ENCODE measurements at regions not wholly inside any gene's neighbourhood (a gene's known extent, or its start where the extent isn't known, plus 50 kb on each side); places are given as distances from the start of the nearest gene placed in this dataset.

DNA sequence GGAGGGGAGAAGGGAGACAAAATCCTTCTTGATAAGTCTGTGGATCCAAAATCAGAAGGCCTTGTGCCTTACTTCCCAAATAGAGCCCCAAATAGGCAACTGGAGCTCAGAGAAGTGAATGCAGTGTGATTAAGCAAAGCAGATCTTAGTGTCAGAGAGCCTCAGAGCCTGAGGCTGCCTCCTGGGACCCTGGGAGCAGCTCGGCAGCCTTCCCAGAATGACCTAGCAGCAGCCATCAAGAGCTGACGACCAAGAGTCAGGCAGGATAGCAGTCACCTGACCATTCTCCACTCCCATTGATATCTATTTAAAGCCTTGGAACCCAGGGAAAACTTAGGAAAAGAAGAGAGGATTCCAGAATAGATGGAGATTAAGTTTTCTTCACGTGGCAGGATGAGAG is 78.0 kb upstream of the SMYD2 start:
- Mint-ChIP-seq H3K4me1 (no peaks in the 10 kb centered on the region), H3K27me3 (peaks cover 8% of the 10 kb centered on the region), H3K4me3 (no peak overlapping the region), H3K27ac (no peak overlapping the region), H3K9me3 (no peaks in the 10 kb centered on the region), H3K36me3 (ENCODE audit: low read depth) (no peaks in the 10 kb centered on the region)
- DNase-seq, result no peak
- intact Hi-C loops (cut with micrococcal nuclease), result no loop called here
- POLR2A ChIA-PET, result no interaction called here
- no peak for TF ChIP-seq CTCF (IDR thresholded peaks at IDR 0.05)
- CTCF ChIA-PET, result interaction anchor here (1.1 kb wide), 1 partner anchor 11 kb away, joined by 3 read pairs; no protein-coding TSS in a partner anchor
- ATAC-seq (ENCODE audit: low read depth), result no peak

GRCh38 chr1:214205053-214205452 is 75.9 kb upstream of the SMYD2 start:
- intact Hi-C loops (cut with micrococcal nuclease), result no loop called here
- Mint-ChIP-seq H3K27me3 (peaks cover 4% of the 10 kb centered on the region), H3K4me1 (no peaks in the 10 kb centered on the region), H3K27ac (no peak overlapping the region), H3K4me3 (no peak overlapping the region), H3K36me3 (ENCODE audit: low read depth) (no peaks in the 10 kb centered on the region), H3K9me3 (no peaks in the 10 kb centered on the region)
- POLR2A ChIA-PET, result no interaction called here
- no peak for TF ChIP-seq CTCF (IDR thresholded peaks at IDR 0.05)
- ATAC-seq (ENCODE audit: low read depth) (no peak), DNase-seq (no peak)
- CTCF ChIA-PET, result no interaction called here

- Mint-ChIP-seq H3K4me1 (no peaks in the 10 kb centered on the region), H3K27ac (no peak overlapping the region), H3K9me3 (no peaks in the 10 kb centered on the region), H3K4me3 (no peak overlapping the region), H3K36me3 (ENCODE audit: low read depth) (no peaks in the 10 kb centered on the region), H3K27me3 (peaks cover 4% of the 10 kb centered on the region)
- POLR2A ChIA-PET, result no interaction called here
- intact Hi-C loops (cut with micrococcal nuclease), result no loop called here
- ATAC-seq (ENCODE audit: low read depth), result no peak
- TF ChIP-seq CTCF (IDR thresholded peaks at IDR 0.05), result no peak
- DNase-seq, result no peak
- CTCF ChIA-PET, result no interaction called here
Measured at GRCh38 chr1:214208460-214208859, 72.5 kb upstream of the SMYD2 start.

DNA sequence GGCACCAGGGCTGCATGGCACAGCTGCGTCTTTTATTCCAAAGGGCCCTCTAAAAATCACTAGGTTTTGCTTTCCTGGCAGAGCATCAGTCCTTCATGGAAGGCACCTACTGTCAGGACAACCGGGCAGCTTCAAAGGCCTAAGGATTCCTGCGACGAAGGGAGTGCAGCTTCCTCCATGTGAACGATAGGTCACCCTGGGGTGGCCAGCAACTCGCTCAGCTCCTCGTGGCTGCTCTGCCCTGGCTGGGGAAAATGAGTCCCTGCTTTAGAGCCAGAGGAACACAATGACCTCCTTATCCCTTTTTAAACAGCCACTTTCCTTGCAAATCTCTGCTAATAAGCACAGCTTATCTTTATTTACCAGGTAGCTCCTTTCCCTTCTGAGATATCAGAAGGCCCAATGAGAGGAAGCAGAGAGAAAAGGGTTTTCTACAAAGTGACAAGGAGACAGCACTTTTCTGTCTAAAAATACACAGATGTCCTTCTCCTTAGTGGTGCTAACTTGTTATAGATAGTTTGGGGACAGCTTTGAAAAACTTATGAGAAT is 71.6 kb upstream of the SMYD2 start:
- DNase-seq (no peak), ATAC-seq (ENCODE audit: low read depth) (no peak)
- Mint-ChIP-seq H3K4me3 (no peak overlapping the region), H3K9me3 (no peaks in the 10 kb centered on the region), H3K4me1 (peaks cover 3% of the 10 kb centered on the region), H3K27me3 (peaks cover 4% of the 10 kb centered on the region), H3K27ac (no peak overlapping the region), H3K36me3 (ENCODE audit: low read depth) (no peaks in the 10 kb centered on the region)
- intact Hi-C loops (cut with micrococcal nuclease), result no loop called here
- POLR2A ChIA-PET, result no interaction called here
- CTCF ChIA-PET, result interaction anchor here (0.9 kb wide), 1 partner anchor 123 kb away, joined by 3 read pairs; no protein-coding TSS in a partner anchor
- no peak for TF ChIP-seq CTCF (IDR thresholded peaks at IDR 0.05)

GRCh38 chr1:214213136-214213535 is 67.8 kb upstream of the SMYD2 start:
- intact Hi-C loops (cut with micrococcal nuclease), result no loop called here
- H3K4me3 Mint-ChIP-seq, result no peak overlapping the region
- no peak for DNase-seq
- ChIA-PET POLR2A (no interaction called here), CTCF (interaction anchor here (2.2 to 2.5 kb wide), 2 partner anchors 116 to 119 kb away, joined by 14 to 16 read pairs; no protein-coding TSS in a partner anchor)
- H3K9me3 Mint-ChIP-seq, result no peaks in the 10 kb centered on the region
- no peak for TF ChIP-seq CTCF (IDR thresholded peaks at IDR 0.05)
- peaks cover 4% of the 10 kb centered on the region for H3K27me3 Mint-ChIP-seq
- H3K27ac Mint-ChIP-seq, result no peak overlapping the region
- H3K4me1 Mint-ChIP-seq, result peaks cover 3% of the 10 kb centered on the region
- ATAC-seq (ENCODE audit: low read depth), result no peak
- H3K36me3 Mint-ChIP-seq (ENCODE audit: low read depth), result no peaks in the 10 kb centered on the region
